ENCODE measurements at regions not wholly inside any gene's neighbourhood (a gene's known extent, or its start where the extent isn't known, plus 50 kb on each side); places are given as distances from the start of the nearest gene placed in this dataset.

DNA sequence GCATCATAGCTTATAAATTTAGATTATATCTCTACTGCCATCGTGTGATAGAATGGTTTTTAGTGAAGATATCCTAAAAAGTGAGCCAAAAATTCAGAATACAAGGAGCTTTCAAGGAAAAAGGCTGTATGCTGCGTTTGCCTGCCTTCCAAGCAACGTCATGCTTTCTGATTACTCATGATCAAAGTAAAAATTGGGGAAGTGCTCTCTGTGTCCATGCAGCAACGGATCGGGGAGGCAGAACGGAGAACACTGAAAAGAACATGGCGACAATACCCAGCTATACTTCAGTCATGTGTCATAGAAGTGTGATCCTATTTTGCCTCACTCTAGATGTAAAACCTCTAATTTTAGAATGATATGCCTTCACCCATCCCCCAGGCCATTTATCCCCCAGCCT lies 185.7 kb downstream of the SUCLG1 start:
- H3K36me3 ChIP-seq (ENCODE audit: low read depth), result no peaks in the 10 kb centered on the region
- ATAC-seq (ENCODE audit: low read depth) (no peak), DNase-seq (ENCODE audit: low spot score) (no peak)
- TF ChIP-seq, protein P1, sequence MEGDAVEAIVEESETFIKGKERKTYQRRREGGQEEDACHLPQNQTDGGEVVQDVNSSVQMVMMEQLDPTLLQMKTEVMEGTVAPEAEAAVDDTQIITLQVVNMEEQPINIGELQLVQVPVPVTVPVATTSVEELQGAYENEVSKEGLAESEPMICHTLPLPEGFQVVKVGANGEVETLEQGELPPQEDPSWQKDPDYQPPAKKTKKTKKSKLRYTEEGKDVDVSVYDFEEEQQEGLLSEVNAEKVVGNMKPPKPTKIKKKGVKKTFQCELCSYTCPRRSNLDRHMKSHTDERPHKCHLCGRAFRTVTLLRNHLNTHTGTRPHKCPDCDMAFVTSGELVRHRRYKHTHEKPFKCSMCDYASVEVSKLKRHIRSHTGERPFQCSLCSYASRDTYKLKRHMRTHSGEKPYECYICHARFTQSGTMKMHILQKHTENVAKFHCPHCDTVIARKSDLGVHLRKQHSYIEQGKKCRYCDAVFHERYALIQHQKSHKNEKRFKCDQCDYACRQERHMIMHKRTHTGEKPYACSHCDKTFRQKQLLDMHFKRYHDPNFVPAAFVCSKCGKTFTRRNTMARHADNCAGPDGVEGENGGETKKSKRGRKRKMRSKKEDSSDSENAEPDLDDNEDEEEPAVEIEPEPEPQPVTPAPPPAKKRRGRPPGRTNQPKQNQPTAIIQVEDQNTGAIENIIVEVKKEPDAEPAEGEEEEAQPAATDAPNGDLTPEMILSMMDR (IDR thresholded peaks at IDR 0.05; ENCODE audit: poor library complexity, severe bottlenecking), result no peak
- peaks cover 7% of the 10 kb centered on the region for H3K27me3 ChIP-seq (ENCODE audit: insufficient read depth, poor library complexity, severe bottlenecking)
- no peak overlapping the region for H3K4me3 ChIP-seq (ENCODE audit: severe bottlenecking)
- no peaks in the 10 kb centered on the region for H3K9me3 ChIP-seq (ENCODE audit: severe bottlenecking)
- no peak overlapping the region for H3K27ac ChIP-seq (ENCODE audit: poor library complexity, severe bottlenecking)
- H3K4me1 ChIP-seq (ENCODE audit: insufficient read depth, poor library complexity, severe bottlenecking), result no peaks in the 10 kb centered on the region

DNA sequence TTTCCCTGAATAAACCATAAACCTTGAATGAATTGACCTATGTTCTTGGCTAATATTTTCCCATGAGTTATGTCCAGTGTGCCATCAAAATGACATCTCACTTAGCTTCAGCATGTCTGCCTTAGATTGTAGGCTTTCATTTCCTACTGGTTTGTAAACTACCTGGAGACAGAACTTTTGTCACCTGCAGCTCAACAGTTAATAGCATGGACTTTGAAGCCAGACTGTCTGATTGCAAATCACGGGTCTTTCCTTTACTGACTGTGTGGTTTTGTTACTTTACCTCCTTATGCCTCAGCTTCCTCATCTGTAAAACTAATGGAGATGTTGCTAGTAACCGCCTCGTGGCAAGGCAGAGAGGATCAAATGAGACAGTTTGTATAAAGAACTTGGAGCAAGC lies 187.1 kb downstream of the SUCLG1 start:
- H3K9me3 ChIP-seq (ENCODE audit: severe bottlenecking), result no peaks in the 10 kb centered on the region
- H3K4me1 ChIP-seq (ENCODE audit: insufficient read depth, poor library complexity, severe bottlenecking), result no peaks in the 10 kb centered on the region
- H3K27me3 ChIP-seq (ENCODE audit: insufficient read depth, poor library complexity, severe bottlenecking), result peaks cover 7% of the 10 kb centered on the region
- H3K36me3 ChIP-seq (ENCODE audit: low read depth), result no peaks in the 10 kb centered on the region
- no peak overlapping the region for H3K27ac ChIP-seq (ENCODE audit: poor library complexity, severe bottlenecking)
- no peak for DNase-seq (ENCODE audit: low spot score)
- H3K4me3 ChIP-seq (ENCODE audit: severe bottlenecking), result no peak overlapping the region
- TF ChIP-seq, protein P1 (IDR thresholded peaks at IDR 0.05; ENCODE audit: poor library complexity, severe bottlenecking), result no peak
- no peak for ATAC-seq (ENCODE audit: low read depth)

DNA sequence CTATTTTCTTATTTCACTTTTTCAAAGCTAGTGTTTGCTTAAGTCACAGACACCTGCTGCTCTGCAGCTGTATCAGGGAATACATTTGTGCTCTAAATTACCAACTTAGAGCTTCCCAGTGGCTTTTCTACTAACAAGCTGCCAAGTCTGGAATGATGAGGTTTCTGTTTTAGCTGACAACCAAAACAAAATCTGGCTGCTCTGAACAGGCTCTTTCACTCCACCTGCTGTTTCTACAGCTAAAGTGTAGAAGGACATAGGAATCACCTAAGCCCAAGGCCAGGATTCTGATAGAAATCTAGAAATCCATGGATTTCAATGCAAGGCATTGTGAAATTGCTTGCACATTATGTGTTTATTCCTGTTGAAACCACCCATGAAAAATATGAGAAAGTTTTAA lies 201.2 kb downstream of the SUCLG1 start:
- no peaks in the 10 kb centered on the region for H3K27me3 ChIP-seq (ENCODE audit: insufficient read depth, poor library complexity, severe bottlenecking)
- H3K4me3 ChIP-seq (ENCODE audit: severe bottlenecking), result no peak overlapping the region
- 0 out of 3 replicates have a peak, but pooled peaks have one; percentile 38 for ATAC-seq (ENCODE audit: low read depth)
- no peaks in the 10 kb centered on the region for H3K4me1 ChIP-seq (ENCODE audit: insufficient read depth, poor library complexity, severe bottlenecking)
- no peaks in the 10 kb centered on the region for H3K9me3 ChIP-seq (ENCODE audit: severe bottlenecking)
- no peak overlapping the region for H3K27ac ChIP-seq (ENCODE audit: poor library complexity, severe bottlenecking)
- no peak for DNase-seq (ENCODE audit: low spot score)
- TF ChIP-seq, protein P1 (IDR thresholded peaks at IDR 0.05; ENCODE audit: poor library complexity, severe bottlenecking), result peak; percentile 38
- no peaks in the 10 kb centered on the region for H3K36me3 ChIP-seq (ENCODE audit: low read depth)

DNA sequence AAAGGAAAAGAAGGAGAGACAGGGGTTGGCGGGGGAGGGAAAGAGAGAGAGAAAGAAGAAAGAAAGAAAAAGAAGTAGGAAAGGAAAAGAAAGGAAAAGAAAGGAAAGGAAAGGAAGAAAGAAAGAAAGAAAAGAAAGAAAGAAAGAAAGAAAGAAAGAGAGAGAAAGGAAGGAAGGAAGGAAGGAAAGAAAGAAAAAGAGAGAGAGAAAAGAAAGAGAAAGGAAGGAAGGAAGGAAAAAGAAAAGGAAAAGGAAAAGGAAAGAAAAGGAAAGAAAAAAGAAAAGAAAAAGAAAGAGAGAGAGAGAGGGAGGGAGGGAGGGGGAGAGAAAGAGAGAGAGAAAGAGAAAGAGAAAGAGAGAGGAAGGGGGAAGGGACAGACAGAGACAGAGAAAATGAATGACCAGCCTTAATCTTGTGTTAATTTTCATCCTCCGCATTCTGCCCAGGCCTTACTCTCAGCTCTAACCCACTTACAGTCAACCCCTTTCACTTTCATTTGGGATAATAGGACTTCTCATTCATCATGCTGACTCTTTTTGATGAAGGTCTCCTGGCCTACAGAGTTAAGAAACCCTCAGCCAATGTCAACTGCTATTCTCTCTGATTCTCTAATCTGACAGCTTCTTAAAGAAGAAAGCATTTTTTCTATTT lies 207.3 kb downstream of the SUCLG1 start:
- peaks cover 7% of the 10 kb centered on the region for H3K4me1 ChIP-seq (ENCODE audit: insufficient read depth, poor library complexity, severe bottlenecking)
- DNase-seq (ENCODE audit: low spot score) (no peak), ATAC-seq (ENCODE audit: low read depth) (no peak)
- H3K36me3 ChIP-seq (ENCODE audit: low read depth), result no peaks in the 10 kb centered on the region
- TF ChIP-seq, protein P1 (IDR thresholded peaks at IDR 0.05; ENCODE audit: poor library complexity, severe bottlenecking), result no peak
- no peaks in the 10 kb centered on the region for H3K27me3 ChIP-seq (ENCODE audit: insufficient read depth, poor library complexity, severe bottlenecking)
- H3K9me3 ChIP-seq (ENCODE audit: severe bottlenecking), result no peaks in the 10 kb centered on the region
- no peak overlapping the region for H3K4me3 ChIP-seq (ENCODE audit: severe bottlenecking)
- no peak overlapping the region for H3K27ac ChIP-seq (ENCODE audit: poor library complexity, severe bottlenecking)

DNA sequence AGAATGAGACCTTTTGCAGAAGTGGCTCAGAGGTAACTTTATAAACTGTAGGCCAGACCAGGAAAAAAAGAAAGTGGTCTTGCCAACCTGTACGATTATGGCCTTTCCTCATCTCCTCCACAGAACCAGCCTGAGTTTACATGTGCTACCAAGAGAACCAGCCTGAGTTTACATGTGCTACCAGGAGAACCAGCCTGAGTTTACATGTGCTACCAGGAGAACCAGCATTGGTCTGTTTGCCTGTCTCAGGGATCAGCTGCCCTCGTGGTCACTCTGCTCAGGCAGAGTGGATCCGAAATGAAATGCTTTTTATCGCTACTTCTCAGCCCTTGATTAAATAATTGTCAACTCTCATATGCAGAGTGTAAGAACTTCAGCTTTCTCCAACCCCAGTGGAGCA lies 209.9 kb downstream of the SUCLG1 start:
- Histone ChIP-seq H3K27me3 (ENCODE audit: insufficient read depth, poor library complexity, severe bottlenecking) (no peaks in the 10 kb centered on the region), H3K36me3 (ENCODE audit: low read depth) (no peaks in the 10 kb centered on the region), H3K4me1 (ENCODE audit: insufficient read depth, poor library complexity, severe bottlenecking) (peaks cover 7% of the 10 kb centered on the region), H3K27ac (ENCODE audit: poor library complexity, severe bottlenecking) (no peak overlapping the region), H3K4me3 (ENCODE audit: severe bottlenecking) (no peak overlapping the region), H3K9me3 (ENCODE audit: severe bottlenecking) (no peaks in the 10 kb centered on the region)
- ATAC-seq (ENCODE audit: low read depth) (no peak), DNase-seq (ENCODE audit: low spot score) (no peak)
- TF ChIP-seq, protein P1 (IDR thresholded peaks at IDR 0.05; ENCODE audit: poor library complexity, severe bottlenecking), result no peak

Data from RWPE2 (cell line).